HG03139 (cell line): ENCODE measurements at regions not wholly inside any gene's neighbourhood (a gene's known extent, or its start where the extent isn't known, plus 50 kb on each side); places are given as distances from the start of the nearest gene placed in this dataset.

Source experiments
- ATAC-seq: cut with Tn5 transposase; IDR thresholded peaks from one replicate; pipeline ENCODE4 v1.9.1; 2021; ENCODE audit not compliant: unreplicated experiment

- ATAC-seq = no peak
These were observed 321.1 kb upstream of the EDNRB start for GRCh38 chr13:78239714-78240113.

GRCh38 chr13:78238911-78239310, 320.3 kb upstream of the EDNRB start:
- no peak for ATAC-seq

- ATAC-seq = no peak
These were observed 310.3 kb upstream of the EDNRB start for GRCh38 chr13:78228940-78229339.

- no peak for ATAC-seq
These were observed 309.6 kb upstream of the EDNRB start for GRCh38 chr13:78228211-78228610.

GRCh38 chr13:78227709-78228108, 309.1 kb upstream of the EDNRB start:
- no peak for ATAC-seq

- no peak for ATAC-seq
These were observed 297.0 kb upstream of the EDNRB start for GRCh38 chr13:78215458-78216108.

GRCh38 chr13:78201411-78201810, 282.8 kb upstream of the EDNRB start:
- no peak for ATAC-seq

- ATAC-seq = no peak
These were observed 280.2 kb upstream of the EDNRB start for GRCh38 chr13:78198821-78199220.

GRCh38 chr13:78198419-78198818, 279.8 kb upstream of the EDNRB start:
- no peak for ATAC-seq

- ATAC-seq = no peak
These were observed 278.6 kb upstream of the EDNRB start for GRCh38 chr13:78197231-78197630.

GRCh38 chr13:78194904-78195639, 276.4 kb upstream of the EDNRB start:
- ATAC-seq = no peak

GRCh38 chr13:78193846-78194245, 275.2 kb upstream of the EDNRB start:
- ATAC-seq = no peak

GRCh38 chr13:78192716-78193115, 274.1 kb upstream of the EDNRB start:
- ATAC-seq = no peak

- ATAC-seq = no peak
These were observed 271.7 kb upstream of the EDNRB start for GRCh38 chr13:78190296-78190695.

- ATAC-seq = no peak
These were observed 269.1 kb upstream of the EDNRB start for GRCh38 chr13:78187781-78188180.

- no peak for ATAC-seq
These were observed 267.1 kb upstream of the EDNRB start for GRCh38 chr13:78185700-78186099.

GRCh38 chr13:78183732-78184131, 265.1 kb upstream of the EDNRB start:
- no peak for ATAC-seq

GRCh38 chr13:78182813-78183212, 264.2 kb upstream of the EDNRB start:
- no peak for ATAC-seq

GRCh38 chr13:78177306-78177705, 258.7 kb upstream of the EDNRB start:
- no peak for ATAC-seq

GRCh38 chr13:78176880-78177279, 258.2 kb upstream of the EDNRB start:
- ATAC-seq = no peak

- no peak for ATAC-seq
These were observed 250.8 kb upstream of the EDNRB start for GRCh38 chr13:78169386-78169785.

GRCh38 chr13:78168981-78169380, 250.3 kb upstream of the EDNRB start:
- ATAC-seq = no peak

- ATAC-seq = no peak
These were observed 242.6 kb upstream of the EDNRB start for GRCh38 chr13:78161266-78161665.
